Skin of body (tissue), 2 donors: ENCODE measurements at regions not wholly inside any gene's neighbourhood (a gene's known extent, or its start where the extent isn't known, plus 50 kb on each side); places are given as distances from the start of the nearest gene placed in this dataset. TPM values are rescaled to one million over a fixed set of nuclear protein-coding genes. Genes with fewer than 3 reads are reported as not detected.
"Not testable (repeated sequence)": the region's sequence is repeated elsewhere in the genome, so short reads cannot be mapped to it uniquely, and the experiment has no call there.

Source experiments
- DNase-seq: peaks from one replicate; lab custom pipeline; 2025; lab: John Stamatoyannopoulos, UW
- small RNA-seq: library from RNA; depleted of rRNA; stranded (forward); fragments of <200 nt; gene quantifications from one replicate; pipeline ENCODE3, GENCODE V24; 2014; ENCODE audit warnings: low replicate concordance

GRCh38 chr16:29062235-29062634 is 77.4 kb downstream of the LAT start:
- not testable (repeated sequence) for DNase-seq

- not testable (repeated sequence) for DNase-seq
Observed at GRCh38 chr16:29061467-29061921, 76.6 kb downstream of the LAT start.

GRCh38 chr16:29060022-29060810 is 75.4 kb downstream of the LAT start:
- DNase-seq: not testable (repeated sequence)

- DNase-seq: not testable (repeated sequence)
Observed at GRCh38 chr16:29059575-29059974, 74.7 kb downstream of the LAT start.

Small RNA genes in the stretch of these regions (small RNA-seq; reads per million reads assigned to genes)
- gene AC025279.1 (not detected), gene SNX29P2 (not detected)
